Epithelial cell of esophagus (primary cell): ENCODE measurements at regions not wholly inside any gene's neighbourhood (a gene's known extent, or its start where the extent isn't known, plus 50 kb on each side); places are given as distances from the start of the nearest gene placed in this dataset.

ENCODE experiments used
- DNase-seq: peaks from one replicate; pipeline ENCODE4 v3.0.0; 2010; ENCODE audit warnings: low read depth
- H3K4me3 ChIP-seq: 2 replicates; pipeline ENCODE4 v1.5.1; 2011; ENCODE audit warnings: mild to moderate bottlenecking, low read length, control low read depth
- CTCF ChIP-seq: IDR thresholded peaks from 2 replicates; pipeline ENCODE4 v1.5.1; 2011; ENCODE audit warnings: low read depth, mild to moderate bottlenecking, low read length, control low read depth, inconsistent platforms; ENCODE audit not compliant: insufficient read depth; ENCODE audit errors: missing control alignments

GRCh38 chr2:15813481-15814266 lies 126.7 kb upstream of the MYCN start:
- no peak overlapping the region for H3K4me3 ChIP-seq
- no peak for TF ChIP-seq CTCF
- DNase-seq: no peak

- no peak for TF ChIP-seq CTCF
- DNase-seq: no peak
- H3K4me3 ChIP-seq: no peak overlapping the region
Measured at GRCh38 chr2:15814403-15814802, 125.9 kb upstream of the MYCN start.

- no peak for DNase-seq
- H3K4me3 ChIP-seq: no peak overlapping the region
- TF ChIP-seq CTCF: no peak
Measured at GRCh38 chr2:15814946-15815345, 125.4 kb upstream of the MYCN start.

- TF ChIP-seq CTCF: no peak
- DNase-seq: no peak
- no peak overlapping the region for H3K4me3 ChIP-seq
Measured at GRCh38 chr2:15816226-15816625, 124.1 kb upstream of the MYCN start.

GRCh38 chr2:15816674-15817406 lies 123.5 kb upstream of the MYCN start:
- DNase-seq: no peak
- H3K4me3 ChIP-seq: no peak overlapping the region
- TF ChIP-seq CTCF: no peak

GRCh38 chr2:15817748-15818147 lies 122.6 kb upstream of the MYCN start:
- no peak for DNase-seq
- TF ChIP-seq CTCF: no peak
- no peak overlapping the region for H3K4me3 ChIP-seq
